Kidney (tissue), 13 donors: ENCODE measurements at regions not wholly inside any gene's neighbourhood (a gene's known extent, or its start where the extent isn't known, plus 50 kb on each side); places are given as distances from the start of the nearest gene placed in this dataset.

ENCODE experiments used
- DNase-seq, 5 donors: peaks; one replicate each; pipeline ENCODE4 v3.0.0-alpha.2; 2013 to 2020
- FAIRE-seq: peaks from 2 replicates; lab custom pipeline; 2012; peaks lifted over from hg19 to GRCh38; lab: Jason Lieb, UNC
- H3K27ac ChIP-seq, 2 donors: one replicate each; pipeline ENCODE4 v1.7.0; 2013; ENCODE audit warnings: low read depth in 2 of 2, low read length in 2 of 2, inconsistent platforms in 1 of 2
- H3K27me3 ChIP-seq: one replicate; pipeline ENCODE4 v1.7.1; 2013; ENCODE audit warnings: low read length, inconsistent platforms; ENCODE audit not compliant: control insufficient read depth, insufficient read depth
- H3K36me3 ChIP-seq, 3 donors: one replicate each; pipeline versions ENCODE4 v1.7.0 to v1.7.1; 2013; ENCODE audit warnings: low read length in 3 of 3, control low read depth in 1 of 3, inconsistent platforms in 1 of 3; ENCODE audit not compliant: insufficient read depth in 3 of 3, control insufficient read depth in 2 of 3
- H3K4me1 ChIP-seq, 3 donors: one replicate each; pipeline versions ENCODE4 v1.7.0 to v1.7.1; 2013; ENCODE audit warnings: low read length in 3 of 3, inconsistent platforms in 1 of 3, low read depth in 1 of 3; ENCODE audit not compliant: control insufficient read depth in 2 of 3, insufficient read depth in 2 of 3
- H3K4me3 ChIP-seq, 3 donors: one replicate each; pipeline versions ENCODE4 v1.7.0 to v1.8.1; 2013; ENCODE audit warnings: low read length in 3 of 3, control low read depth in 1 of 3, inconsistent platforms in 1 of 3
- H3K9ac ChIP-seq, 3 donors: one replicate each; pipeline versions ENCODE4 v1.7.0 to v1.7.1; 2013; ENCODE audit warnings: low read length in 3 of 3, control low read depth in 1 of 3, inconsistent platforms in 1 of 3
- H3K9me3 ChIP-seq, 3 donors: one replicate each; pipeline versions ENCODE4 v1.7.0 to v1.7.1; 2013; ENCODE audit warnings: low read length in 3 of 3, control low read depth in 1 of 3, inconsistent platforms in 1 of 3; ENCODE audit not compliant: control insufficient read depth in 2 of 3, insufficient read depth in 1 of 3
- CTCF ChIP-seq: IDR thresholded peaks from 3 replicates; pipeline ENCODE4 v1.5.1; 2012; ENCODE audit warnings: mild to moderate bottlenecking, moderate library complexity, borderline replicate concordance; ENCODE audit not compliant: insufficient read depth; ENCODE audit errors: extremely low read depth
- intact Hi-C: fragments of 100-400 bp; cut with DNase I; formaldehyde crosslinking; loops from one replicate; pipeline ENCODE4 v1.11.1; 2022
- donor health status: control.
- donor health status: control.
- donor health status: control.
- donor health status: control.
- donor health status: control.
- donor health status: DM: yes; HTN: yes; CAD: no.
- donor health status: Normal renal cell carcinoma (clear cell type).

- Histone ChIP-seq H3K9ac (no peak overlapping the region), H3K4me3 (no peak overlapping the region), H3K36me3 (no peaks in the 10 kb centered on the region), H3K4me1 (no peaks in the 10 kb centered on the region), H3K27ac (no peak overlapping the region), H3K27me3 (no peaks in the 10 kb centered on the region), H3K9me3 (no peaks in the 10 kb centered on the region)
- FAIRE-seq: no peak
- no peak for DNase-seq
- intact Hi-C loops: no loop called here
- no peak for TF ChIP-seq CTCF
Measured at GRCh38 chr11:97280347-97280746, 890.5 kb downstream of the JRKL start.

GRCh38 chr11:97289823-97290222, 900.0 kb downstream of the JRKL start:
- no peak for TF ChIP-seq CTCF
- Histone ChIP-seq H3K9me3 (no peaks in the 10 kb centered on the region), H3K27me3 (no peaks in the 10 kb centered on the region), H3K4me3 (no peak overlapping the region), H3K27ac (no peak overlapping the region), H3K4me1 (no peaks in the 10 kb centered on the region), H3K36me3 (no peaks in the 10 kb centered on the region), H3K9ac (no peak overlapping the region)
- intact Hi-C loops: no loop called here
- DNase-seq (no peak), FAIRE-seq (no peak)

DNA sequence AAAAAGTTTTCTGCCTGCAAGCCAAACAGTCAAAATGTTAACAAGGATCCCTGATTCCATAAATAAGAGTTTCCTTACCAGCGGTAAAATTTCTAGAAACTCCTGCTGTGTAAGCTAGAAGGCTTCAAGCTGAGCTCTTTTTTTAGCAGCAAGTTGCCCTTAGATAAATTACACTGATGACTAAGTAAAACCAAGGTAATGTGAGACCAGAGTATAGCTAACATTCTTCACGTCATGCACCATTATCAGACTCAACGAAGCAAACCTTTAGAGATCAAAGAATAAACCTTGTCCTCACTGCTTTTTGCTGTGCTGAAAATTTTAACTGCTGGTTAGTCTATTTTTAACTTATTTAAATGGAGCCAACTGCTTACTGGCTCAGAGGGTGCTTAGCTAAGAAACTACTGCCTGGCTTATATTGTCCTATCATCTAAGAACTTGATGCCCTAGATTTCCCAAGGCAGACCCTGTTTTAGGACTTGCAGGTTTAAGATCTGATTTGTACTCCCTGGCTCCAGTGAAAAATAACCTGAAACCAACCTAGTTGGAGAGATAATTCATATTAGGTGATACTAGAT, 900.7 kb downstream of the JRKL start:
- no peak overlapping the region for H3K4me3 ChIP-seq
- no peaks in the 10 kb centered on the region for H3K9me3 ChIP-seq
- intact Hi-C loops: no loop called here
- H3K27ac ChIP-seq: no peak overlapping the region
- peak in 2 of 5 donors; percentile 68 to 78 for DNase-seq
- no peaks in the 10 kb centered on the region for H3K36me3 ChIP-seq
- no peak for TF ChIP-seq CTCF
- no peaks in the 10 kb centered on the region for H3K4me1 ChIP-seq
- H3K9ac ChIP-seq: no peak overlapping the region
- no peak for FAIRE-seq
- H3K27me3 ChIP-seq: no peaks in the 10 kb centered on the region

DNA sequence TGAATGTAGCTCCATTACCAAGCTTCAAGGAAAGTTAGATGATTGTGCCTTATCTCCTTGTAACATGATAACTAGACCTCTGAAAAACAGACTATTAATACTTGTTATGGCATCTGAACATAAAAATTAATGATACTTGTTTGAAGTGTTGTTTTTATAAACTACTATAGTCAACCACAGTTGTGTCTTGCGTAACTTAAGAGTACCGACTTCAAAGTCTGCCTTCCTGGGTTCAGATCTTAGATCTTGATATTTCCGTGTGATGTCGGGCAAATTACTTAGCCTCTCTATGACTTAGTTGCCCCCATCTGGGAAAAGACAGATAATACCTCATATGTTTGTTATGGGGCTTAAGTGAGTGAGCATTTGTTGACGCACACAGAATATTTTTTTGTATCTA, 906.5 kb downstream of the JRKL start:
- no peaks in the 10 kb centered on the region for H3K36me3 ChIP-seq
- DNase-seq: peak in 2 of 5 donors; percentile 4 to 13
- no peaks in the 10 kb centered on the region for H3K4me1 ChIP-seq
- no peak overlapping the region for H3K4me3 ChIP-seq
- H3K9me3 ChIP-seq: no peaks in the 10 kb centered on the region
- intact Hi-C loops: no loop called here
- no peaks in the 10 kb centered on the region for H3K27me3 ChIP-seq
- no peak for TF ChIP-seq CTCF
- no peak for FAIRE-seq
- H3K27ac ChIP-seq: no peak overlapping the region
- no peak overlapping the region for H3K9ac ChIP-seq
